ENCODE measurements at regions not wholly inside any gene's neighbourhood (a gene's known extent, or its start where the extent isn't known, plus 50 kb on each side); places are given as distances from the start of the nearest gene placed in this dataset.
"Not testable (repeated sequence)": the region's sequence is repeated elsewhere in the genome, so short reads cannot be mapped to it uniquely, and the experiment has no call there.

GRCh38 chr1:60619581-60619980 is 462.8 kb upstream of the NFIA start:
- Histone ChIP-seq H3K27me3 (no peaks in the 10 kb centered on the region), H3K36me3 (no peaks in the 10 kb centered on the region), H3K27ac (no peak overlapping the region), H3K9me3 (no peaks in the 10 kb centered on the region), H3K4me1 (peaks cover 0 to 28% (median 3%) of the 10 kb centered on the region in 4 donors), H3K4me3 (no peak overlapping the region)
- TF ChIP-seq CTCF (IDR thresholded peaks at IDR 0.05) (no peak), POLR2A (IDR thresholded peaks at IDR 0.05) (no peak), EP300 (IDR thresholded peaks at IDR 0.05) (no peak)
- DNase-seq (ENCODE audit: low spot score in 2 of 2): no peak
- WGBS, 2 donors: 80% methylated on average over 3 of the region's 3 CpGs

GRCh38 chr1:60615666-60616065 is 466.7 kb upstream of the NFIA start:
- WGBS, 2 donors: 84 to 90% methylated on average over 3 of the region's 3 CpGs

GRCh38 chr1:60612790-60613189 is 469.6 kb upstream of the NFIA start:
- no peak overlapping the region for H3K27ac ChIP-seq
- no peaks in the 10 kb centered on the region for H3K4me1 ChIP-seq
- no peaks in the 10 kb centered on the region for H3K9me3 ChIP-seq
- H3K4me3 ChIP-seq: no peak overlapping the region
- 74 to 77% methylated on average over 4 of the region's 4 CpGs for WGBS, 2 donors
- no peak for TF ChIP-seq POLR2A (IDR thresholded peaks at IDR 0.05)
- no peak for TF ChIP-seq CTCF (IDR thresholded peaks at IDR 0.05)
- no peak for TF ChIP-seq EP300 (IDR thresholded peaks at IDR 0.05)
- no peaks in the 10 kb centered on the region for H3K36me3 ChIP-seq
- DNase-seq (ENCODE audit: low spot score in 2 of 2): no peak
- no peaks in the 10 kb centered on the region for H3K27me3 ChIP-seq

More at GRCh38 chr1:60615666-60616065, 466.7 kb upstream of the NFIA start:
- H3K27me3 ChIP-seq: no peaks in the 10 kb centered on the region
- H3K36me3 ChIP-seq: no peaks in the 10 kb centered on the region
- no peak overlapping the region for H3K27ac ChIP-seq
- H3K9me3 ChIP-seq: no peaks in the 10 kb centered on the region
- no peak for DNase-seq (ENCODE audit: low spot score in 2 of 2)
- no peak overlapping the region for H3K4me3 ChIP-seq
- peaks cover 0 to 8% (median 0%) of the 10 kb centered on the region in 4 donors for H3K4me1 ChIP-seq
- TF ChIP-seq POLR2A (IDR thresholded peaks at IDR 0.05) (no peak), CTCF (IDR thresholded peaks at IDR 0.05) (no peak), EP300 (IDR thresholded peaks at IDR 0.05) (no peak)

GRCh38 chr1:60606921-60607320 is 475.4 kb upstream of the NFIA start:
- 97 to 98% methylated on average over 1 of the region's 1 CpG for WGBS, 2 donors

GRCh38 chr1:60600532-60600931 is 481.8 kb upstream of the NFIA start:
- H3K27ac ChIP-seq: no peak overlapping the region
- TF ChIP-seq POLR2A (IDR thresholded peaks at IDR 0.05): no peak
- TF ChIP-seq CTCF (IDR thresholded peaks at IDR 0.05): no peak
- TF ChIP-seq EP300 (IDR thresholded peaks at IDR 0.05): no peak
- 75 to 83% methylated on average over 1 of the region's 1 CpG for WGBS, 2 donors

More at GRCh38 chr1:60606921-60607320, 475.4 kb upstream of the NFIA start:
- H3K4me1 ChIP-seq; H3K36me3 ChIP-seq; H3K4me3 ChIP-seq; H3K9me3 ChIP-seq; DNase-seq (ENCODE audit: low spot score in 2 of 2); H3K27ac ChIP-seq; H3K27me3 ChIP-seq: not testable (repeated sequence)

GRCh38 chr1:60599574-60599973 is 482.8 kb upstream of the NFIA start:
- no peaks in the 10 kb centered on the region for H3K36me3 ChIP-seq
- DNase-seq (ENCODE audit: low spot score in 2 of 2): no peak
- no peaks in the 10 kb centered on the region for H3K27me3 ChIP-seq
- no peak for TF ChIP-seq CTCF (IDR thresholded peaks at IDR 0.05)
- no peak for TF ChIP-seq POLR2A (IDR thresholded peaks at IDR 0.05)
- TF ChIP-seq EP300 (IDR thresholded peaks at IDR 0.05): no peak
- 37 to 42% methylated on average over 1 of the region's 1 CpG for WGBS, 2 donors
- peaks cover 0 to 3% (median 0%) of the 10 kb centered on the region in 4 donors for H3K9me3 ChIP-seq
- no peak overlapping the region for H3K4me3 ChIP-seq
- H3K4me1 ChIP-seq: peaks cover 0 to 33% (median 0%) of the 10 kb centered on the region in 4 donors
- H3K27ac ChIP-seq: no peak overlapping the region

More at GRCh38 chr1:60600532-60600931, 481.8 kb upstream of the NFIA start:
- no peak for DNase-seq (ENCODE audit: low spot score in 2 of 2)
- no peaks in the 10 kb centered on the region for H3K36me3 ChIP-seq
- no peak overlapping the region for H3K4me3 ChIP-seq
- H3K27me3 ChIP-seq: no peaks in the 10 kb centered on the region
- H3K9me3 ChIP-seq: peaks cover 0 to 3% (median 0%) of the 10 kb centered on the region in 4 donors
- H3K4me1 ChIP-seq: peaks cover 0 to 33% (median 0%) of the 10 kb centered on the region in 4 donors

Data from tibial nerve (tissue), 4 donors.